Heart right ventricle (tissue), 16 donors: ENCODE measurements at regions not wholly inside any gene's neighbourhood (a gene's known extent, or its start where the extent isn't known, plus 50 kb on each side); places are given as distances from the start of the nearest gene placed in this dataset.

Source experiments
- ATAC-seq, 8 donors: fragments of 200-7000 bp; cut with Tn5 transposase; one replicate each; pipeline ENCODE4 v1.9.1; 2020; ENCODE audit warnings: mild to moderate bottlenecking in 8 of 8, moderate library complexity in 8 of 8, moderate number of reproducible peaks in 1 of 8
- DNase-seq, 2 donors: peaks; one replicate each; pipeline ENCODE4 v3.0.0-alpha.2; 2020
- H3K27ac ChIP-seq, 10 donors: fragments of 200-600 bp; sonication (generic) in 2 of 10; one replicate each; pipeline versions ENCODE4 v1.5.0 to v1.8.0; 2020 to 2022; ENCODE audit warnings: mild to moderate bottlenecking in 3 of 10
- H3K27me3 ChIP-seq, 7 donors: fragments of 200-600 bp; one replicate each; pipeline ENCODE4 v1.8.0; 2021 to 2022; ENCODE audit warnings: mild to moderate bottlenecking in 2 of 7
- H3K36me3 ChIP-seq, 9 donors: fragments of 200-600 bp; sonication (generic) in 1 of 9; one replicate each; pipeline versions ENCODE4 v1.5.0 to v1.8.0; 2020 to 2022; ENCODE audit warnings: mild to moderate bottlenecking in 2 of 9
- H3K4me1 ChIP-seq, 9 donors: fragments of 200-600 bp; sonication (generic) in 1 of 9; one replicate each; pipeline versions ENCODE4 v1.5.0 to v1.8.0; 2020 to 2022; ENCODE audit warnings: mild to moderate bottlenecking in 4 of 9
- H3K4me3 ChIP-seq, 10 donors: fragments of 200-600 bp; sonication (generic) in 2 of 10; one replicate each; pipeline versions ENCODE4 v1.5.0 to v1.8.0; 2020 to 2022; ENCODE audit warnings: mild to moderate bottlenecking in 7 of 10, moderate library complexity in 2 of 10
- H3K9me3 ChIP-seq, 11 donors: fragments of 200-600 bp in 10 of 11; sonication (generic) in 2 of 11; one replicate each; pipeline versions ENCODE4 v1.5.0 to v1.8.0; 2013 to 2022; ENCODE audit warnings: mild to moderate bottlenecking in 2 of 11, control low read depth in 1 of 11, moderate library complexity in 1 of 11
- CTCF ChIP-seq, 9 donors: fragments of 200-600 bp; sonication (generic) in 2 of 9; IDR thresholded peaks; one replicate each; pipeline versions ENCODE4 v1.5.0 to v1.8.0; 2021 to 2022; ENCODE audit warnings: antibody characterized with exemption in 9 of 9, mild to moderate bottlenecking in 5 of 9, moderate library complexity in 1 of 9
- WGBS, 2 donors: extraction: QIAGEN DNeasy Blood & Tissue Kit; methylation state at CpG; one replicate each; pipeline ENCODE4 v1.1.7; 2013; ENCODE audit warnings: inconsistent platforms in 1 of 2; 5-methylcytosine and 5-hydroxymethylcytosine counted together
- intact Hi-C, 10 donors: fragments of 100-400 bp; cut with DNase I; formaldehyde crosslinking; loops; one replicate each; pipeline versions ENCODE4 v1.11.1 to v1.14.2; 2022
- donor health status: Arrhythmogenic right ventricular cardiomyopathy.
- donor health status: ischemic (EF 13 %, LVEDD 7.1; RV severe dilation, severe dysfunction).
- donor health status: healthy with polysubstance abuse.
- donor health status: DM: no; HTN: yes; CAD: no.
- donor health status: DM: no; HTN: no; CAD: no.
- donor health status: ischemic (EF 25% LVEDD 6.9; RV normal size, moderate dysfunction).
- donor health status: ischemic (EF 25% LVEDD 5.7; RV mildly dilated, moderate dysfunction).
- donor health status: healthy.
- donor health status: DM: yes; HTN: yes; CAD: no.
- donor health status: Ischemic cardiomyopathy.
- donor health status: ischemic (EF 35%, LVEDD 5.7; RV mildly dilated, moderate dysfunction).
- donor health status: nonischemic (EF 11% LVEDD 7.7; RV severe dilation, severe dysfunction).
- donor health status: DM: yes; HTN: yes; CAD: no.
- donor health status: PGD.
- donor health status: ischemic (EF 29% LVEDD 5.4; RV normal size, mild dysfunction).
- donor health status: nonischemic (EF 23%, LVEDD 6.1; RV moderate dilation, normal function).

- WGBS, 2 donors: 83 to 87% methylated on average over 15 of the region's 15 CpGs
- Histone ChIP-seq H3K4me3 (no peak overlapping the region), H3K27ac (no peak overlapping the region), H3K9me3 (peaks cover 0 to 19% (median 4%) of the 10 kb centered on the region in 11 donors), H3K27me3 (no peaks in the 10 kb centered on the region), H3K4me1 (peaks cover 0 to 8% (median 0%) of the 10 kb centered on the region in 9 donors), H3K36me3 (no peaks in the 10 kb centered on the region)
- intact Hi-C loops: loop anchor here in 1 of 10 donors (1.0 kb wide), 1 partner anchor 28 kb away; no protein-coding TSS in a partner anchor
- ATAC-seq (peak in 4 of 8 donors; percentile 31 to 46 (median 34)), DNase-seq (no peak)
- no peak for TF ChIP-seq CTCF (IDR thresholded peaks at IDR 0.05)
Measured at GRCh38 chr11:126149759-126150625, 61.5 kb downstream of the RPUSD4 start.

GRCh38 chr11:126148317-126148716 lies 63.1 kb downstream of the RPUSD4 start:
- intact Hi-C loops: no loop called here

GRCh38 chr11:126147208-126148111 lies 64.0 kb downstream of the RPUSD4 start:
- no peak overlapping the region for H3K27ac ChIP-seq
- H3K27me3 ChIP-seq: no peaks in the 10 kb centered on the region
- 95 to 96% methylated on average over 12 of the region's 12 CpGs for WGBS, 2 donors
- H3K36me3 ChIP-seq: no peaks in the 10 kb centered on the region
- ATAC-seq (no peak), DNase-seq (no peak)
- TF ChIP-seq CTCF (IDR thresholded peaks at IDR 0.05): no peak
- peaks cover 0 to 14% (median 4%) of the 10 kb centered on the region in 11 donors for H3K9me3 ChIP-seq
- intact Hi-C loops: no loop called here
- H3K4me1 ChIP-seq: peaks cover 0 to 8% (median 0%) of the 10 kb centered on the region in 9 donors
- no peak overlapping the region for H3K4me3 ChIP-seq

More at GRCh38 chr11:126148317-126148716, 63.1 kb downstream of the RPUSD4 start:
- DNase-seq (no peak), ATAC-seq (no peak)
- TF ChIP-seq CTCF (IDR thresholded peaks at IDR 0.05): no peak
- Histone ChIP-seq H3K9me3 (peaks cover 0 to 19% (median 4%) of the 10 kb centered on the region in 11 donors), H3K4me3 (no peak overlapping the region), H3K27ac (no peak overlapping the region), H3K27me3 (no peaks in the 10 kb centered on the region), H3K4me1 (peaks cover 0 to 8% (median 0%) of the 10 kb centered on the region in 9 donors), H3K36me3 (no peaks in the 10 kb centered on the region)
- 94 to 100% methylated on average over 2 of the region's 2 CpGs for WGBS, 2 donors
